GM12878 (cell line): ENCODE measurements at regions not wholly inside any gene's neighbourhood (a gene's known extent, or its start where the extent isn't known, plus 50 kb on each side); places are given as distances from the start of the nearest gene placed in this dataset.

Experiments used
- ATAC-seq: fragments of 200-7000 bp; cut with Tn5 transposase; 3 replicates; pipeline ENCODE4 v1.9.1; 2020; ENCODE audit warnings: mild to moderate bottlenecking, moderate library complexity
- BruUV-seq: library from RNA; stranded (reverse); fragments of 400-500 nt; replicated peaks from 2 replicates; lab custom pipeline; 2021; lab: Mats Ljungman, UMichigan
- CTCF ChIA-PET: fragments of 300-600 bp; sonication (Branson Sonifier 250); formaldehyde crosslinking; extraction: SDS; loops from one replicate; lab custom pipeline; 2021; ENCODE audit warnings: inconsistent platforms; lab: Yijun Ruan, JAX
- POLR2A ChIA-PET: fragments of 350-600 bp; formaldehyde crosslinking; extraction: SDS; loops from one replicate; lab custom pipeline; 2021; ENCODE audit warnings: inconsistent platforms; lab: Charles Lee
- RAD21 ChIA-PET: fragments of 300-600 bp; sonication (Branson Sonifier 250); formaldehyde crosslinking; loops from one replicate; lab custom pipeline; 2023; ENCODE audit warnings: antibody characterized with exemption; ENCODE audit not compliant: unreplicated experiment; lab: Charles Lee
- SMC1A ChIA-PET: fragments of 300-600 bp; sonication (Branson Sonifier 250); formaldehyde crosslinking; loops from one replicate; lab custom pipeline; 2023; ENCODE audit not compliant: unreplicated experiment, uncharacterized antibody; lab: Charles Lee
- DNase-seq: peaks from one replicate; pipeline ENCODE4 v3.0.0-alpha.2; 2011; ENCODE audit warnings: low read depth, low spot score
- FAIRE-seq: peaks from 3 replicates; lab custom pipeline; 2011; peaks lifted over from hg19 to GRCh38; lab: Jason Lieb, UNC
- H2AFZ ChIP-seq: 2 replicates; pipeline ENCODE4 v1.6.0; 2011; ENCODE audit warnings: low read depth, low read length, control low read depth; ENCODE audit not compliant: control insufficient read depth
- H3K27ac ChIP-seq: 2 replicates; pipeline ENCODE4 v1.5.1; 2011; ENCODE audit warnings: control low read depth; ENCODE audit not compliant: control insufficient read depth, insufficient read depth
- H3K27me3 ChIP-seq, 2 experiments: replicated peaks in 1 of 2; 2 replicates each; pipeline versions ENCODE4 v1.6.0 to v1.6.1; 2011; ENCODE audit warnings: low read length in 1 of 2; ENCODE audit not compliant: control insufficient read depth in 2 of 2, insufficient read depth in 2 of 2
- H3K36me3 ChIP-seq, 2 experiments: 2 replicates each; pipeline ENCODE4 v1.5.1; 2011; ENCODE audit warnings: low read length in 1 of 2; ENCODE audit not compliant: control insufficient read depth in 2 of 2, insufficient read depth in 2 of 2
- H3K4me1 ChIP-seq: 2 replicates; pipeline ENCODE4 v1.6.1; 2011; ENCODE audit warnings: mild to moderate bottlenecking, low read length, moderate library complexity, mixed read lengths; ENCODE audit not compliant: control insufficient read depth, insufficient read depth
- H3K4me2 ChIP-seq: 2 replicates; pipeline ENCODE4 v1.6.0; 2011; ENCODE audit warnings: control low read depth; ENCODE audit not compliant: control insufficient read depth, insufficient read depth
- H3K4me3 ChIP-seq: fragments of 200-600 bp; sonication (generic); 2 replicates; pipeline ENCODE4 v1.5.1; 2016
- H3K79me2 ChIP-seq: 2 replicates; pipeline ENCODE4 v1.6.0; 2011; ENCODE audit warnings: low read length; ENCODE audit not compliant: control insufficient read depth, insufficient read depth
- H3K9ac ChIP-seq: 2 replicates; pipeline ENCODE4 v1.8.0; 2011; ENCODE audit warnings: low read length, control low read depth, mixed read lengths; ENCODE audit not compliant: control insufficient read depth, insufficient read depth
- H3K9me3 ChIP-seq: replicated peaks from 3 replicates; pipeline ENCODE4 v1.5.1; 2011; ENCODE audit warnings: mild to moderate bottlenecking, low read length; ENCODE audit not compliant: control insufficient read depth, insufficient read depth
- H4K20me1 ChIP-seq: 2 replicates; pipeline ENCODE4 v1.6.0; 2011; ENCODE audit not compliant: control insufficient read depth, insufficient read depth
- CBFB ChIP-seq: IDR thresholded peaks from 2 replicates; pipeline ENCODE4 v1.6.1; 2016; ENCODE audit warnings: antibody characterized with exemption, low read depth
- CEBPZ ChIP-seq: fragments of 150-350 bp; IDR thresholded peaks from 2 replicates; pipeline ENCODE4 v1.6.1; 2016; ENCODE audit warnings: low read depth, low read length
- CREM ChIP-seq: IDR thresholded peaks from 2 replicates; pipeline ENCODE4 v1.6.1; 2014; ENCODE audit warnings: antibody characterized with exemption, low read depth
- EED ChIP-seq: sonication (generic); IDR thresholded peaks from 2 replicates; pipeline ENCODE4 v1.6.1; 2016; ENCODE audit warnings: antibody characterized with exemption, low read depth
- MTA2 ChIP-seq: fragments of 450-650 bp; IDR thresholded peaks from 2 replicates; pipeline ENCODE4 v1.6.1; 2016; ENCODE audit warnings: low read depth, mild to moderate bottlenecking, moderate library complexity
- NR2C2 ChIP-seq: IDR thresholded peaks from 2 replicates; pipeline ENCODE4 v1.6.1; 2011; ENCODE audit warnings: borderline replicate concordance, low read depth; ENCODE audit not compliant: control insufficient read depth, insufficient read length
- WGBS: methylation state at CpG from one replicate; pipeline ENCODE4 v1.1.6; 2016; ENCODE audit warnings: low lambda C conversion rate; ENCODE audit not compliant: insufficient replicate concordance, insufficient coverage; ENCODE audit errors: missing lambda C conversion rate; 5-methylcytosine and 5-hydroxymethylcytosine counted together
- in situ Hi-C: fragments of 300-500 bp; cut with MboI; formaldehyde crosslinking; loops from 9 replicates; pipeline ENCODE4 v1.14.3; 2018; ENCODE audit warnings: mixed read lengths
- intact Hi-C: fragments of 100-400 bp; cut with micrococcal nuclease; formaldehyde crosslinking; loops from one replicate; pipeline ENCODE4 v1.14.2; 2022; ENCODE audit not compliant: unreplicated experiment
- TF ChIP-seq, protein P1 (sequence below): fragments of 450-650 bp; IDR thresholded peaks from 2 replicates; pipeline ENCODE4 v1.6.1; 2017; ENCODE audit warnings: low read depth, mild to moderate bottlenecking, moderate library complexity

GRCh38 chr18:78857314-78858150 is 122.1 kb upstream of the SALL3 start:
- ChIA-PET CTCF (no interaction called here), RAD21 (no interaction called here), SMC1A (no interaction called here), POLR2A (interaction anchor here (0.5 kb wide), 1 partner anchor 705 kb away, joined by 4 read pairs; no protein-coding TSS in a partner anchor)
- no peak overlapping the region for H3K9ac ChIP-seq
- in situ Hi-C loops (no loop called here), intact Hi-C loops (no loop called here)
- no peak overlapping the region for H3K4me3 ChIP-seq
- ATAC-seq (no peak), DNase-seq (no peak), FAIRE-seq (no peak)
- TF ChIP-seq CEBPZ (no peak), CBFB (no peak), CREM (no peak), MTA2 (no peak), NR2C2 (no peak), EED (no peak)
- TF ChIP-seq, protein P1, sequence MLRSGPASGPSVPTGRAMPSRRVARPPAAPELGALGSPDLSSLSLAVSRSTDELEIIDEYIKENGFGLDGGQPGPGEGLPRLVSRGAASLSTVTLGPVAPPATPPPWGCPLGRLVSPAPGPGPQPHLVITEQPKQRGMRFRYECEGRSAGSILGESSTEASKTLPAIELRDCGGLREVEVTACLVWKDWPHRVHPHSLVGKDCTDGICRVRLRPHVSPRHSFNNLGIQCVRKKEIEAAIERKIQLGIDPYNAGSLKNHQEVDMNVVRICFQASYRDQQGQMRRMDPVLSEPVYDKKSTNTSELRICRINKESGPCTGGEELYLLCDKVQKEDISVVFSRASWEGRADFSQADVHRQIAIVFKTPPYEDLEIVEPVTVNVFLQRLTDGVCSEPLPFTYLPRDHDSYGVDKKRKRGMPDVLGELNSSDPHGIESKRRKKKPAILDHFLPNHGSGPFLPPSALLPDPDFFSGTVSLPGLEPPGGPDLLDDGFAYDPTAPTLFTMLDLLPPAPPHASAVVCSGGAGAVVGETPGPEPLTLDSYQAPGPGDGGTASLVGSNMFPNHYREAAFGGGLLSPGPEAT: no peak
- no peak overlapping the region for H2AFZ ChIP-seq
- no peaks in the 10 kb centered on the region for H3K79me2 ChIP-seq
- no TSS peak for BruUV-seq
- H3K27ac ChIP-seq: no peak overlapping the region
- H3K36me3 ChIP-seq: no peaks in the 10 kb centered on the region
- no peaks in the 10 kb centered on the region for H3K27me3 ChIP-seq
- H3K4me2 ChIP-seq: no peak overlapping the region
- no peaks in the 10 kb centered on the region for H4K20me1 ChIP-seq
- no peaks in the 10 kb centered on the region; the same call in 2 of the 3 replicates for H3K9me3 ChIP-seq
- 59% methylated on average over 42 of the region's 42 CpGs for WGBS
- H3K4me1 ChIP-seq: no peaks in the 10 kb centered on the region
